ENCODE measurements at regions not wholly inside any gene's neighbourhood (a gene's known extent, or its start where the extent isn't known, plus 50 kb on each side); places are given as distances from the start of the nearest gene placed in this dataset.

DNA sequence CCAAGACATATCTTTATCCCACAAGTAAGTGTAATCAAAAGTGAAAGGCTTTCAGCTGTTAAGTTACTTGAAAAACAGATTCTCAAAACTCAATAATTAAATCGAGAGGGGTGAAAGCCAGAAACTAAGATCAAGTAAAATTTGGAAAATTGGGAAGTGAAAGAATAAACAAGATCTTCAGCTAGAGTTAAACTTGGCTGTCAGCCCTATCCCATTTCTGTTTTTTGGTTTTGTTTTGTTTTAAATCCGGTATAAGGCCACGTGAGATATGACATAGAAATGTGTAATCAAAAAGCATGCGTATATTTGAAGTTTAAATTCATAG, 856.8 kb downstream of the STIM2 start:
- CTCF ChIA-PET: no interaction called here
- peaks cover 5% of the 10 kb centered on the region for H3K9me3 Mint-ChIP-seq (ENCODE audit: low read depth)
- no peak for DNase-seq
- no peak overlapping the region for H3K4me3 Mint-ChIP-seq
- H3K4me1 Mint-ChIP-seq: no peaks in the 10 kb centered on the region
- no peaks in the 10 kb centered on the region for H3K36me3 Mint-ChIP-seq
- no peak for ATAC-seq
- H3K27ac Mint-ChIP-seq: no peak overlapping the region
- no peaks in the 10 kb centered on the region for H3K27me3 Mint-ChIP-seq

DNA sequence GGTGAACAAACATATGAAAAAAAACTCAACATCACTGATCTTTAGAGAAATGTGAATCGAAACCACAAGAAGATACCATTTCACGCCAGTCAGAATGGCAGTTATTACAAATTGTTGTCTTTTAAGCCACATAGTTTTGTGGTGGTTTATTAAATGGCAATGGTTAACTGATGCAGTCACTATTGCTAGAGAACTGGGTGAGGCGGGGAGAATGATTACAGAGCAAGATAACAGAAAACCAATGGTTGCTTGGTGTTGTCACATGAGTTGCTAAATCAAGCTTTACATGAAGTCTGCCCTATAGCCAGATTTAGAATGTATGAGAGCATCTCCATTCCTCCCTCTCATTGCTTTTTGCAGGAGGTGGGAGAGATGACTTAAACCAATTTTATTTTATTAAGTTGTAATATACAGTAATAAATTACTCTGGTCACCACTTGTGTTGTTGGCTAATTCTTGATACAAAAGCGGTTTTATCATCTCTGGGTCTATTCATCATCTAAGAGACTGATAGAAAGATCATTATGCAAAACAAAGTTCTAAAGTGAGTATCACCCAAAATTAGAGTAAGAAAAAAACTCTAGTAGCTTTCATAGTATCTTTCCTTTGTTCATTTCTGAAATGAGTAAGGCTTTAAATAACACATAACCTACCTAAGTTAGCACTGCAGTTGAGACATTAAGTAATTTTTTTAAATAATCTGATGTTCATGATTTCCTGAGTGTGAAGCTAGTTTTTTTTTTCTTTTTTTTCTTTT, 859.5 kb downstream of the STIM2 start:
- no peak overlapping the region for H3K4me3 Mint-ChIP-seq
- no peak overlapping the region for H3K27ac Mint-ChIP-seq
- H3K9me3 Mint-ChIP-seq (ENCODE audit: low read depth): peaks cover 5% of the 10 kb centered on the region
- H3K27me3 Mint-ChIP-seq: no peaks in the 10 kb centered on the region
- no peaks in the 10 kb centered on the region for H3K36me3 Mint-ChIP-seq
- ATAC-seq (no peak), DNase-seq (no peak)
- CTCF ChIA-PET: no interaction called here
- H3K4me1 Mint-ChIP-seq: no peaks in the 10 kb centered on the region

DNA sequence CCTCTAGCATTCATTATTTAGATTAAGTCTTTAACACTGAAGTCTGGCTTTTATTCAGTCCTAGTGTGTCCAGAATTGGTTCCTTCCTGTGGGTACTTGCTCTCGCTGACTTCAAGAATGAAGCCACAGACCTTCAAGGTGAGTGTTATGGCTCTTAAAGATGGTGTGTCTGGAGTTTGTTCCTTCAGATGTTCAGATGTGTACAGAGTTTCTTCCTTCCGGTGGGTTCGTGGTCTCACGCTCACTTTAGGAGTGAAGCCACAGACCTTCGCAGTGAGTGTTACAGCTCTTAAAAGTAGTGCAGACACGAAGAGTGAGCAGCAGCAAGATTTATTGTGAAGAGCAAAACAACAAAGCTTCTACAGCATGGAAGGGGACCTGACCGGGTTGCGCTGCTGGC, 860.6 kb downstream of the STIM2 start:
- DNase-seq (no peak), ATAC-seq (no peak)
- Mint-ChIP-seq H3K36me3 (no peaks in the 10 kb centered on the region), H3K27me3 (no peaks in the 10 kb centered on the region), H3K4me1 (no peaks in the 10 kb centered on the region), H3K9me3 (ENCODE audit: low read depth) (peaks cover 5% of the 10 kb centered on the region), H3K4me3 (no peak overlapping the region), H3K27ac (no peak overlapping the region)
- CTCF ChIA-PET: no interaction called here

DNA sequence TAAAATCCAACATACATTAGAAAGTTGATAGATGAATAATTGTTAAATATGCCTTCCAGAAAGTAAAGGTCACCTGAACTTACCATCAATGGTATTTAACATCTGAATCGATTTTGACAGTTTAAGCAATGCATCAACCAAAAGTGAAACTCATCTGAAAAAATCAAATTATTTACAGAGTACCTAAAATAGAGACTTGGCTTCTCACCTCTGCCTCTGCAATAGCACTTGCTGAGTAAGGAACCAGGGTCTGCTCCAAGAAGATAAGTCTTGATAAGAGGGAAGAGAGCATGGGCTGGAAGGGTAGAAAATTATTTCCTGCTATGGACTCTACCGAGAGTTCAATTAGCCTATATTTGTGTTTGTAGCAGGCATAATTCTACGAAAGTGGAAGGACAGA, 868.3 kb downstream of the STIM2 start:
- CTCF ChIA-PET: no interaction called here

DNA sequence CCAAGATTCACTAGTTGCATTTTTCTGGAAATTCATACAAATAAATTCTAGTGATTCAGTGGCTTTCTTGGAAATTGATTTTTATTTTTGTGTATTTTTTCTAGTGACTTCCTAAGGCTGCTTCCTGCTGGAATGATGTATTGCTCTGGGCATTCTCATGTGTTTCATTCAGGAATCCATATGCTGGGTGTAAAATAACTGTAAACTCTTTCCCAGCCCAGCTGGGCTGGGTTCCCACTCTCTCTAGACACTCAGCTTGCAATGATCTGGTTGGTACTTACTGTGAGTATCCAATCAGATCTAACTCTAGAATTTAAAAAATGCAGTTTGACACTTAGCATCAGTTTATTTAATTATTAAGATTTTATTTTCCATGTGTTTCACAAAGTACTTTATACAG, 882.2 kb downstream of the STIM2 start:
- H3K9me3 Mint-ChIP-seq (ENCODE audit: low read depth): peaks cover 9% of the 10 kb centered on the region
- no peak for ATAC-seq
- no peak overlapping the region for H3K27ac Mint-ChIP-seq
- H3K4me1 Mint-ChIP-seq: no peaks in the 10 kb centered on the region
- H3K36me3 Mint-ChIP-seq: no peaks in the 10 kb centered on the region
- DNase-seq: no peak
- H3K27me3 Mint-ChIP-seq: no peaks in the 10 kb centered on the region
- no peak overlapping the region for H3K4me3 Mint-ChIP-seq
- CTCF ChIA-PET: no interaction called here

More for the DNA sequence above, 868.3 kb downstream of the STIM2 start:
- Mint-ChIP-seq H3K27me3 (no peaks in the 10 kb centered on the region), H3K4me1 (no peaks in the 10 kb centered on the region), H3K27ac (no peak overlapping the region), H3K9me3 (ENCODE audit: low read depth) (no peaks in the 10 kb centered on the region), H3K36me3 (no peaks in the 10 kb centered on the region), H3K4me3 (no peak overlapping the region)
- ATAC-seq (no peak), DNase-seq (no peak)

DNA sequence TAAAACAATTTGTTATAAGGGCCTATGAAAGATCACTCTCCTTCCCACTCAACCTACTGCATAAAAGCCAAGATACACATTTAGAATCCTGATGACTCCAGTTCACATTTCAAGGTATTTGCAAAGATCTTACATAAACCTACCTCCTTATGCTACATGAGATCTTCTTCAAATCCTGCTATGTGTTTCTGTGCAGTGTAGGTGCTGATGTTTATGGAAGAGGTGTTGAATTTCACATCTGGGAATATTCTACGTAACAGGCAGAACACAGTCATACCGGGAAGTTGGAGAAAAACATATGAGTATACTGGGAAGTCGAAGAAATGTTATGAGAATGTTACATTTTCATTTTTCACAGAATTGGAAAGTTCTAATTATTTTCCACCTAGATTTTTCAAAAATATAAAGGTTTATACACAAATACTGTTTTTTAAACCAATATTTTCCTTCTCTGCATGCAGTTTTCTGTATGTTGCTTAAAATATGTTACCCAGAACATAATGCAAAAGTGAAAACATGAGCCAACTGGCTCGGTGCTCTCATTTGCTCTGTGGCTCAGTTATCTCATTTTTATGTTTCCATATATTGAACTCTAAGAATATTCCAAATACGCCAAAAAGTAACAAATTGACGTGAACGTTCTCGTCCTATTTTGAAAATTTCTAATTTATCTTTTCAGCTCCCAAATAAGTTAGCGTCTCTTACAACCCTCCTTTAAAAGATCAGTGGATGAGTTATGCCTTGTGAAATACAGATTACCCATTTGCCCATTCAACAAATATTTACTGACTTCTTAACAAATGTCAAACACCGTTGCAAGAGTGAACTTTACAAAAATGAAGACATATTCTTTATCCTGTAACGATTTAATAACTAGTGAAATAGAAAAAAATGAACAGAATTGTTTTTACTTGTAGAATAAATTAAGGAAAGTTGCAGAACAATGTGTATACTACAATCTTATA, 899.3 kb downstream of the STIM2 start:
- CTCF ChIA-PET: no interaction called here
- no peak overlapping the region for H3K27ac Mint-ChIP-seq

DNA sequence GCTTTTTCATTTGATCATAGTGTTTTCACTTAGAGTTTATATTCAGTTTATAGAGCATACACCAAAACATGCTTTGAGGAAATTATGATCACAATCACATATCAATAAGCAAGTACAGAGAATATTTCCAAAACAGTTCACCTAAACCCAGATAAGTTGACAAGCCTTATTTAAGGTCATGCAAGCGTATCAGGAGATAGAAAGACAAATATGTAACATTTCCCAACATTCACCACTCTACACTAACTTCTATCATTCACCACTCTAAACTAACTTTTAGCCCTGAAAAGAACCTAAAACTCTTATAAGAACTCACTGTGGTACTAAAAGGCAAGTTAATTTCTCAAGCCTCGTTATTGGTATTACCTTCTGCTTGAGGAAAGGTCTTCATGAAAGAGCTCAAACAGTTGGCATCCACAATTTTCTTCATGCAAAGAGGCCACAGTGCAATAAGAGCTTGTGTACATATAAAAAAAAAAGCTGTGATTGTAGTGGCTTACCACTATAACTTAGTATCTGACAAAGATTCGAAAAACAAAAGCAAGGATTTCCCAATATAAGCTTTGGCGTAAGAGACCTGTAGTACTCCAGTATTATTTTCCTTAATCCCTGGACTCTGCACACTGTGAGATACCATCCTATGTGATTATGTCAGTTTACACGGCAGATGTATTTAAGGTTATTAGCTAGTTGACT, 903.3 kb downstream of the STIM2 start:
- no peak overlapping the region for H3K27ac Mint-ChIP-seq
- no peak for ATAC-seq
- H3K27me3 Mint-ChIP-seq: no peaks in the 10 kb centered on the region
- no peak for DNase-seq
- CTCF ChIA-PET: no interaction called here
- H3K36me3 Mint-ChIP-seq: no peaks in the 10 kb centered on the region
- no peak overlapping the region for H3K4me3 Mint-ChIP-seq
- peaks cover 7% of the 10 kb centered on the region for H3K9me3 Mint-ChIP-seq (ENCODE audit: low read depth)
- H3K4me1 Mint-ChIP-seq: no peaks in the 10 kb centered on the region

More for the DNA sequence above, 899.3 kb downstream of the STIM2 start:
- DNase-seq: no peak
- Mint-ChIP-seq H3K9me3 (ENCODE audit: low read depth) (peaks cover 7% of the 10 kb centered on the region), H3K4me3 (no peak overlapping the region), H3K36me3 (no peaks in the 10 kb centered on the region), H3K27me3 (no peaks in the 10 kb centered on the region), H3K4me1 (no peaks in the 10 kb centered on the region)
- ATAC-seq: no peak

DNA sequence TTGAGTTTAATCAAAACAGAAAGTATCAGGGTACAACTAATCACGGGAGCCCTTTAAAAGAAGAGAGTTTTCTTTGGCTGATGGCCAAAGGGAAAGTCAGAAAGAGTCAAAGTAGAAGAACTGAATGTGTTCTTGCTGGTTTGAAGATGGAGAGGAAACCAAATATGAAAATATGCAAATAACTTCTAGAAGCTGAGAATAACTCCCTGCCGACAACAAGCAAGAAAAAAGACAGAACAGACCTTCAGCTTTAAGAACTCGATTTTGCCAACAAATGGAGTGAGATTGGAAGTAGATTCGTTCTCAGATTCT, 903.8 kb downstream of the STIM2 start:
- Mint-ChIP-seq H3K4me3 (no peak overlapping the region), H3K27me3 (no peaks in the 10 kb centered on the region), H3K4me1 (no peaks in the 10 kb centered on the region), H3K9me3 (ENCODE audit: low read depth) (peaks cover 7% of the 10 kb centered on the region), H3K36me3 (no peaks in the 10 kb centered on the region), H3K27ac (no peak overlapping the region)
- DNase-seq (no peak), ATAC-seq (no peak)
- CTCF ChIA-PET: no interaction called here

DNA sequence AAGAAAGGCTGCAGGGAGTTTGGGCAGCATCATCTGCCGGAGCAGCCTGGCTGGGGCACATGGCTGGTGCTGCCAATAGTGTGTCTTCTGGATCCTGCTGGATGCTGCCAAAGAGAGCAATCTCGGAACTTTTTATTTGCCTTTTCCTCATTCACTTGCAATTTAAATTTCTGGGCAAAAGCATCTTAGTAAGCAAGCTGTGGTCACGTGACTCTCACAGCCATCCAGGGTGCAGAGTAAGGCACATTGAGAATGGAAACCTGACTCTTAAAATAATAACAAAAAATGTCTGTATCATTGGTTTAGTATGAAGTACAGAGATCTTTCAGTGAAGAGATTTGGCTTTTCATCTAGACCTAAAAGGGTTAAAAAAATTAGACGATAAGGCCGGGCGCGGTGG, 910.3 kb downstream of the STIM2 start:
- ATAC-seq: no peak
- no peaks in the 10 kb centered on the region for H3K36me3 Mint-ChIP-seq
- no peak overlapping the region for H3K4me3 Mint-ChIP-seq
- no peak overlapping the region for H3K27ac Mint-ChIP-seq
- DNase-seq: no peak
- CTCF ChIA-PET: no interaction called here
- H3K4me1 Mint-ChIP-seq: no peaks in the 10 kb centered on the region
- H3K27me3 Mint-ChIP-seq: no peaks in the 10 kb centered on the region
- H3K9me3 Mint-ChIP-seq (ENCODE audit: low read depth): no peaks in the 10 kb centered on the region

DNA sequence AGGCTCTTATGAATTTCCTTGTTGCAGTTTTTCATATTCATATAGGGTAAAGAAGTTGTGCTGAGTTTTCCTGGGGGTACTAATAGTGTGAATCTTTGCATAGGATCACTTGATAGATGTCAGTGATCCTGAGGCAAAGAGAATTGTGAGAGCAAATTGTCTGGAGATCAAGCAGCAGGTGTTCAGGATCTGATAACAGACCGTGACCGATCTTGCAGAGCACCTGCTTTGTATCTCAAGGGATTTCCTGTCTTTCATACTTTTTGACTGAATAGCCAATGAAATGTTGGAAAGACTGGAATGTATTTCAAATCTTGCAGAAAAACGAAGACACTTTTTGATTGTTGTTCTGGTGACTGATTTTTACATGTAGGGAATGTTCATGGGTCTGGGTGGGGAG, 914.5 kb downstream of the STIM2 start:
- ATAC-seq (no peak), DNase-seq (no peak)
- CTCF ChIA-PET: no interaction called here
- Mint-ChIP-seq H3K27ac (no peak overlapping the region), H3K4me1 (no peaks in the 10 kb centered on the region), H3K27me3 (no peaks in the 10 kb centered on the region), H3K9me3 (ENCODE audit: low read depth) (peaks cover under 1% of the 10 kb centered on the region), H3K36me3 (no peaks in the 10 kb centered on the region), H3K4me3 (no peak overlapping the region)

DNA sequence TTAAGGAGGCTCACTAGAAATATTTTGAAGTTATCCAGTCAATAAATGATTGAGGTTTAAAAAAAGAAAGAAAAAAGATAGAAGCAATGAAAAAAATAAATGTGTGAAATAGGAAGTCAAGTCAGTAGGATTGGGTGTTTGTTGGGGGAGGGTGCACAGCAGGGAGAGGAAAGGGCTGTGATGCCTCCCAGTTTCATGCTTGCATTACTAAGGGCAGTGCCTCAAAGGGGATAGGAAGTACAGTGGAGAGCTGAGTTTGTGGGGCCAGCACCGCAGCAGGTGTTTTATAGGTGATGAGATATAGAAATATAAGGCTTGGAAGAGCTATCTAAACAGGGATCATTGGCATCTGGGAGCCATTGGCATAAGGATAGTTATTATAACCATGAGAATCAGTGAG, 919.2 kb downstream of the STIM2 start:
- ATAC-seq (no peak), DNase-seq (no peak)

DNA sequence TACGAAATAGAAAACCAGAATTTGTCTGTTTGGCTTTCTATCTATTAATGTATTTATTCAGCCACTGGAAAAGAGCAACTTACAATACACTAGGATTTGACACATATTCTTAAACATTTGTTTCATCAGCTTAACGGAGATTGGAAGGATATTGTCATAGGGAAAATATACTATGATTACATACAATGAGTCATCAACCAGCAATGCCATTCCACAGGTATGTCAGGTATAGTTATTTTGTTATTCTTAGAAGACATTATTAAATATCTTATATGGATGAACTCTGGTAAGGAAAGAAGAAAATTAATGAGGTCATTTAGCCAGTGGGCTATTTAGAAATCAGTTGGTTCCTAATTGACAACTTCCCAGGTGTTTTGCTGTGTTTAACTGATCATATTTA, 926.6 kb downstream of the STIM2 start:
- ATAC-seq: no peak
- H3K4me1 Mint-ChIP-seq: no peaks in the 10 kb centered on the region
- H3K36me3 Mint-ChIP-seq: no peaks in the 10 kb centered on the region
- no peak for DNase-seq
- CTCF ChIA-PET: no interaction called here
- no peak overlapping the region for H3K4me3 Mint-ChIP-seq
- no peak overlapping the region for H3K27ac Mint-ChIP-seq
- peaks cover 4% of the 10 kb centered on the region for H3K9me3 Mint-ChIP-seq (ENCODE audit: low read depth)
- H3K27me3 Mint-ChIP-seq: no peaks in the 10 kb centered on the region

More for the DNA sequence above, 919.2 kb downstream of the STIM2 start:
- CTCF ChIA-PET: no interaction called here
- Mint-ChIP-seq H3K36me3 (no peaks in the 10 kb centered on the region), H3K27me3 (no peaks in the 10 kb centered on the region), H3K9me3 (ENCODE audit: low read depth) (peaks cover 3% of the 10 kb centered on the region), H3K4me1 (no peaks in the 10 kb centered on the region), H3K4me3 (no peak overlapping the region), H3K27ac (no peak overlapping the region)

DNA sequence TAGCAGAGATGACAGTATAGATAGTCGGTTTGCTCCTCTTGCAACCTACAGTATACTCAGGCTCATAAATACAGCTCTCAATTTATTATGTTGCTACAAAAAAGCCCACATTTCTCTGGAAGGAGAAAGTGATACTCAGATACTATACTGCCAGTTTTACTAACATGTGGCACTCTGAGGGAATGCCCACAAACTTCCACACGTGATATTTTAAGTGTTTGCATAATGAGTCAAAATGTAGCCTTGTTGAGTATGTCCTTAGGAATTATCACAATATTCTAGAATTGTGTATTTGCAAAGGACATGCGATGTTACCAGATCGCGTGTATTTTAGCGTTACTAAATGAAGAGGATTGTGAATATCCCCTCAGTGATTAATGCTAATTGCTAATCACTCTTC, 929.1 kb downstream of the STIM2 start:
- Mint-ChIP-seq H3K27ac (no peak overlapping the region), H3K9me3 (ENCODE audit: low read depth) (peaks cover 4% of the 10 kb centered on the region), H3K4me3 (no peak overlapping the region), H3K36me3 (no peaks in the 10 kb centered on the region), H3K4me1 (no peaks in the 10 kb centered on the region), H3K27me3 (no peaks in the 10 kb centered on the region)
- DNase-seq (no peak), ATAC-seq (no peak)
- CTCF ChIA-PET: no interaction called here

DNA sequence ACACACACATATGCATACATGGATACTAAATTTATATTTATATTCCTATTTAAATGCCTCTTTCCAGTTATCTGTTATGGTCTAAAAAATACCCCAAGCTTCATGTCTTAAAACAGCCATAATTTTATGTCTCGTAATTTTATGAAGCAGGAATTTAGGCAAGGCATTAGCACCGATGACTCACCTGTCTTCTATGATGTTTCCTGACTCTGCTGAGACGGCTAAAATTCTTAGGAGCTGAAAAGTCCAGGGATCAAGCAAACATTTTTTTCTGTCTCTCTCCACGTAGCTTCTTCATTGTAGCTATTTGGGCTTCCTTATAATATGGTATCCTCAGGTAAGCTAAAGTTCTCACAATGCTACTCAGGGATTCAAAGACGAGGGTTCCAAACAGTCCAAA, 930.3 kb downstream of the STIM2 start:
- Mint-ChIP-seq H3K36me3 (no peaks in the 10 kb centered on the region), H3K9me3 (ENCODE audit: low read depth) (peaks cover 4% of the 10 kb centered on the region), H3K27me3 (no peaks in the 10 kb centered on the region), H3K4me1 (no peaks in the 10 kb centered on the region), H3K4me3 (no peak overlapping the region), H3K27ac (no peak overlapping the region)
- DNase-seq: no peak
- CTCF ChIA-PET: no interaction called here
- no peak for ATAC-seq
